ENCODE measurements at regions not wholly inside any gene's neighbourhood (a gene's known extent, or its start where the extent isn't known, plus 50 kb on each side); places are given as distances from the start of the nearest gene placed in this dataset.

DNA sequence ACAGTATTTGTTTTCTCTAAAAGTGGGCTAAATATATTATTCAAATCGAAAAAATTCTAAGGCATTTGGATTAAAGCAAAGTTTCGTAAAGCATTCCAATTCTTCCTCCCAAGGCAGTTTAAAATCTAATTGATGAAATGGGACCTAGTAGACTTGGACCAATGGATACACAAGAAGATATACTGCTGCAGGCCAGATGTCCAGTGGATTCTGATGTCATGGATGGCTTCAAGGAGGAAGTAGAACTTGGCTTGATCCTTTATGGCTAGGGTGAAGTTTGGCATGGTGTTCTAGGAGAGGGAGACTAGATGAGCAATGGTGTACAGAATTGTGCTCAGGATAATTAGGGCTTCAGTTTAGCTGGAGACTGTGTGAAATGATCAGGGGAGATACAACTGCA, 559.5 kb upstream of the MMS22L start:
- no peak for TF ChIP-seq CTCF (IDR thresholded peaks at IDR 0.05; ENCODE audit: low read depth, low read length)
- no peaks in the 10 kb centered on the region for H3K27me3 ChIP-seq
- DNase-seq: no peak
- no peaks in the 10 kb centered on the region for H3K9me3 ChIP-seq
- no peaks in the 10 kb centered on the region for H3K4me1 ChIP-seq
- H3K36me3 ChIP-seq: no peaks in the 10 kb centered on the region
- no peak overlapping the region for H3K4me3 ChIP-seq (ENCODE audit: low read depth, low read length)

- no peaks in the 10 kb centered on the region for H3K9me3 ChIP-seq
- no peak for TF ChIP-seq CTCF (IDR thresholded peaks at IDR 0.05; ENCODE audit: low read depth, low read length)
- no peak for DNase-seq
Measured at GRCh38 chr6:97849390-97849789, 566.4 kb upstream of the MMS22L start.

GRCh38 chr6:97850458-97851212, 567.6 kb upstream of the MMS22L start:
- no peaks in the 10 kb centered on the region for H3K27me3 ChIP-seq
- TF ChIP-seq CTCF (IDR thresholded peaks at IDR 0.05; ENCODE audit: low read depth, low read length): no peak
- no peaks in the 10 kb centered on the region for H3K36me3 ChIP-seq
- H3K4me1 ChIP-seq: no peaks in the 10 kb centered on the region
- H3K4me3 ChIP-seq (ENCODE audit: low read depth, low read length): no peak overlapping the region
- DNase-seq: no peak
- no peaks in the 10 kb centered on the region for H3K9me3 ChIP-seq

More at GRCh38 chr6:97849390-97849789, 566.4 kb upstream of the MMS22L start:
- Histone ChIP-seq H3K4me3 (ENCODE audit: low read depth, low read length) (no peak overlapping the region), H3K4me1 (no peaks in the 10 kb centered on the region), H3K36me3 (no peaks in the 10 kb centered on the region), H3K27me3 (no peaks in the 10 kb centered on the region)

GRCh38 chr6:97863697-97864096, 580.7 kb upstream of the MMS22L start:
- no peaks in the 10 kb centered on the region for H3K36me3 ChIP-seq
- no peak for DNase-seq
- H3K4me3 ChIP-seq (ENCODE audit: low read depth, low read length): no peak overlapping the region
- no peaks in the 10 kb centered on the region for H3K27me3 ChIP-seq
- H3K9me3 ChIP-seq: no peaks in the 10 kb centered on the region
- TF ChIP-seq CTCF (IDR thresholded peaks at IDR 0.05; ENCODE audit: low read depth, low read length): no peak
- no peaks in the 10 kb centered on the region for H3K4me1 ChIP-seq

DNA sequence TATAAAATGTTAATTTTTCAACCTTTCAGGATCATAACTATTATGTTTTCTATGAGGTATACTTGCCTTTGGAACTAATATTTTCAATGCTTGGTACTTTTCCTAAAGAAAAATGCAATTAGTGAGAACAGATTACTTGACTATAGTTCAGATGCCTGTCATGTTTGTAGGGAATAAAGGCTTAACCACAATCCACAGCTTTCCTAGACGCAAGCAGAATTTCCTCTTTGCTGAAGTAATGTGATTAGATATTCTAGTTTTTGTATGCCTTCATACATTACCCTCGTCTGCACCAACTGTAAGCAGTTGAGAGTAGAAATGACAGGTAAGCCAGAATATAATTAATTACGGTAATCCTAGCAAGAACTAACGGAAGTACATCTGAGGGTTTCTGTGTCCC, 581.4 kb upstream of the MMS22L start:
- Histone ChIP-seq H3K4me3 (ENCODE audit: low read depth, low read length) (no peak overlapping the region), H3K36me3 (no peaks in the 10 kb centered on the region), H3K9me3 (no peaks in the 10 kb centered on the region), H3K27me3 (no peaks in the 10 kb centered on the region), H3K4me1 (no peaks in the 10 kb centered on the region)
- no peak for TF ChIP-seq CTCF (IDR thresholded peaks at IDR 0.05; ENCODE audit: low read depth, low read length)
- no peak for DNase-seq

DNA sequence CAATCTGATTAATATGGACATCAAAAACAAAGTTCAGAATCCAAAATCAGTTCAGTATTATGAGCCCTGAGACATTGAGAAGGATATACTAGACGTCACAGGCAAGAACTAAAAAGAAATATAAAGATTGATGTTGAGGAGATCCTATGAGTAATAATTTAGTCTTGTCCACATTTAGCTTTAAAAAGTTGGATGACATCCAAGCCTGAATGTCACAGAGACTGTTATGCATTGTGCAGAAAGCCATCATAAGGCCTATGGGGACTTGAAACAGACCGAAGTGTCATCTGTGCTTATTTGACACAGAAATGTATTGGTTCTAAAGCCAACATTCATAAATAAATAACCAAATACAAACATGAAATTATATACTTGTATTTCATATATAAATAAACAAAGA, 581.8 kb upstream of the MMS22L start:
- Histone ChIP-seq H3K27me3 (no peaks in the 10 kb centered on the region), H3K4me1 (no peaks in the 10 kb centered on the region), H3K36me3 (no peaks in the 10 kb centered on the region), H3K4me3 (ENCODE audit: low read depth, low read length) (no peak overlapping the region), H3K9me3 (no peaks in the 10 kb centered on the region)
- TF ChIP-seq CTCF (IDR thresholded peaks at IDR 0.05; ENCODE audit: low read depth, low read length): no peak
- no peak for DNase-seq
